GM18520 (cell line): ENCODE measurements at regions not wholly inside any gene's neighbourhood (a gene's known extent, or its start where the extent isn't known, plus 50 kb on each side); places are given as distances from the start of the nearest gene placed in this dataset.

ENCODE experiments used
- ATAC-seq: cut with Tn5 transposase; IDR thresholded peaks from one replicate; pipeline ENCODE4 v1.9.1; 2021; ENCODE audit not compliant: unreplicated experiment

DNA sequence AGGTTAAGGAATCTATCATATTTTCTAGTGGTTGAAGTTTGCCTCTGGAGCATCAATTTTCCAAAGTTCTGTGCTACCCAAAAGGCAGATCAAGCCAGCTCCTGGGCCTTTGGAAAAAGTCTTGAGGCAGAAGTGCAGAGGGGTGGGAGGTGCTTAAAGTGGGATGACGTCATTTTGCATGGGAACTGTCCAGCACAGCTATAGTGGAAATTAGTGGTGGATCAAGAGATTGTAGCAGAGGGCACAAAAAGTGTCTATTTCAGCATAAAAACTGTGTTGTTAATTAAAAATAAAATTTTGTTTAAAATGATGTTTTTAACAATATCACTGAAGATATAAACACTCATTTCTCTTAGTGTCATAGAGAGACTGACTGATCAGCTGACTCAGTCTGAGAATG is 221.9 kb downstream of the LRRN1 start:
- ATAC-seq: no peak

GRCh38 chr3:4029135-4029534 is 229.9 kb downstream of the LRRN1 start:
- no peak for ATAC-seq

GRCh38 chr3:4030624-4031023 is 231.4 kb downstream of the LRRN1 start:
- no peak for ATAC-seq

DNA sequence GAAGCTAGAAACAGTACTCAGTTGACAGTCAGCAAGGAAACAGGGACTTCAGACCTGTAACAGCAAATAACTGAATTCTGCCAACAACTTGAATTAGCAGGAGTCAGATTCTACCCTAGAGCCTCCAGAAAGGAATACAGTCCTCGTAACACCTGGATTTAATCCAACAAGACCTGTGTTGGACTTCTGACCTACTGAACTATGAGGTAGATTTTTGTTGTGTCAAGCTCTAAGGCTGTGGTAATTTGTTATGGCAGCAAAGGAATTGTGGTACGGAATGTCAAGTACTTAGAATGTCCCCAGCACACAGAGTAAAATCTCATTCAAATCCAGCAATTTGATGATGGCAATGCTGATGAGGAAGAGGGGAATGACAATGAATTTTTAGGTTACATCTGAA is 234.1 kb downstream of the LRRN1 start:
- ATAC-seq: no peak

DNA sequence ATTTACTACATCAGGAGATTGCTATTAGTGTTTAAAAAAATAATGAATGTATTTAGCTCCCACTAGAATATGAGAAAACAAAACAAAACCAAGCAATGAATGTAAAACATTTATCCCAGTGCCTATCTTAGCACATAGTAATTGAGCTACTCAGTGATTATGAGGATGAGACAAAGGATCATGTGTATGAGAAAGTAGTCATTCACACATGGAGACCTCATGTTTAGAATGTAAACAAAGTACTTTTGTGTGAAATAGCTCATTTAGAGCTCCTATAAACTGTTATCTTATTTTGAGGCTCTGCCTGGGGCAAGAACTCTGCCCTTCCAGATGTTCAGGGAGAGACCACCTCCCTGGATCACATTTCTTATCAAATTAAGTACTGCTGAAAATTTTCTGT is 236.8 kb downstream of the LRRN1 start:
- no peak for ATAC-seq

- no peak for ATAC-seq
Observed at GRCh38 chr3:4038351-4038750, 239.1 kb downstream of the LRRN1 start.

- ATAC-seq: no peak
Observed at GRCh38 chr3:4042070-4042469, 242.8 kb downstream of the LRRN1 start.

- ATAC-seq: no peak
Observed at GRCh38 chr3:4042869-4043268, 243.6 kb downstream of the LRRN1 start.

- ATAC-seq: no peak
Observed at GRCh38 chr3:4043867-4044575, 244.8 kb downstream of the LRRN1 start.

DNA sequence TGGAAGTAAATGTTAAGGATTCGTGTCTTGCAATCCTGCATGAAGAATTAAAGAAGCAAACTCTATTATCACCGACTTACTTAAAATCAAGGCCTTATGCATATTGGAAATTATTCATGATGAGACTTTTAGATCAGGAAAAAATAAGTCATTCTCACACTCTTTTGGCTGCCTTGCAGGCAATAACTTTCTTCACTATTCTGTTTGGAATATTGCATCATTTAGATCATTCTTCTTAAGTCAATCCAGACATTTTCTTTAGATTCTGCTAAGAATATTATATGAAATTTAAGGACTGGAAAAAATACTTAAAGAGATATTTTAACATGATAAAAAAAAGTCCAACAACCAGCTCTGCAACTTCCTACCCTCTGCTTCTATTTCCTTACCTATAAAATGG is 245.4 kb downstream of the LRRN1 start:
- no peak for ATAC-seq

DNA sequence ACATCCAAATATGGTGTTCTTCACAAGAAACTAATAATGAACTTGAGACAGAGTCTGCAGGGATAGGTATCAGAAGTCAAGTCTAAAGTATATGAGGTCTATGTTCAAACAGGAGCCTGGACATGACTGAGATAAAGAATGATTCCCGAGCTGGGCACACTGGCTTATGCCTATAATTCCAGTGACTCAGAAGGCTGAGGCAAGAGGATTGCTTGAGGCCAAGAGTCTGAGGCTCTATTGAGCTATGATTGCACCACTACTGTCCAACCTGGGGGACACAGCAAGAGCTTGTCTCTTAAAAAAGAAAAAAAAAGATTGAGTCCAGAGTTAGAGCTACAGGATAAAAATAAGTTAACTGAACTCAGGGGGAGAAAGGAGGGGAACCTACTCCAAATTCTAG is 246.5 kb downstream of the LRRN1 start:
- ATAC-seq: no peak

DNA sequence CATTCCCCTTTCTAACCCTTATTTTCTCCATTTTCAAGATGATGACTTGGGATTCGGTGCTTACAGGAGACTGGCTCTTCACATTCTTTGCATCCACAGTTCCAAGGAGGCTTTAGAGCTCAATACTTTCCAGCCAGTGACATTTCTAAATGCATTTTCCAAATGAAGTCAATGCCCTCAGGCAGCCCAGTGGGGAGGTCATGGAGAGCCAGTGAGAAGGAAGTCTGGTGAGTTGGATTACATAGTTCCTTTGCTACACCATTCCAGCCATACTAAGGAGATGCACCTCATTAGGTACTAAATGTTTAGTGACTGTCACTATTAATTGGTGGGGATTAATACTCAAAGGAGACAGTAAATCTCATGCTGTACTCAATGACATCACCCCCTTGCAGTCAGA is 248.1 kb downstream of the LRRN1 start:
- ATAC-seq: no peak

DNA sequence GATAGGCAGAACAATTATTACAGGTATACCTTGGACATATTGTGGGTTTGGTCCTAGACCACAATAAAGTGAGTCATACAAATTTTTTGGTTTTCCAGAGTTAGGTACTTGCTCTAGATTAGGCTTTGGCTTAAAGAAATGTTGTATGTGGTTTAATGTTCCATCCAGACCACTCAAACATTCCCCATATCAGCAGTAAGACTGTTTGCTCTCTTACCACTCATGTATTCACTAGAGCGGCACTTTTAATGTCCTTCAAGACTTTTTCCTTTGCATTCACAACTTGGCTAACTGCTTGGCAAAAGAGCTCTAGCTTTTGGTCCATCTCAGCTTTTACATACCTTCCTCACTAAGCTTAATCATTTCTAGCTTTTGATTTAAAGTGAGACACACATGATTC is 250.5 kb upstream of the SETMAR start:
- ATAC-seq: no peak

DNA sequence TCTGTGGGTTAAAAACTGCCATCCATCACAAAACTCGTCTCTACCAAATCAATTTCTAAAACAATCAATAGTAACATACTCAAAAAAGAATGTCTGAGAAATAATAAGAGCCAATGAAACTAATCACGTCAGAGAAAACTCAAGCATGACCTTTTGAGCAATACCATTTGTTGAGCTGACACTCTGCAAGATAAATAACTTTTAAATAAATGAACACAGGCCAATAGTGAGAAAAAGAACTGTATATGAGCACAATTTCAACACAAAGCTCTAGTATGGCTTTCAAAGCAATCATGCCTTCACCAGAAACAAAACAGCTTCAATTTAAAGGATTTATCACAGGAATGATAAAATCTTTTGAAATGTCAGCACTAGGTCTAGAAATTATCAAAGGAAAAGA is 249.2 kb upstream of the SETMAR start:
- ATAC-seq: no peak

DNA sequence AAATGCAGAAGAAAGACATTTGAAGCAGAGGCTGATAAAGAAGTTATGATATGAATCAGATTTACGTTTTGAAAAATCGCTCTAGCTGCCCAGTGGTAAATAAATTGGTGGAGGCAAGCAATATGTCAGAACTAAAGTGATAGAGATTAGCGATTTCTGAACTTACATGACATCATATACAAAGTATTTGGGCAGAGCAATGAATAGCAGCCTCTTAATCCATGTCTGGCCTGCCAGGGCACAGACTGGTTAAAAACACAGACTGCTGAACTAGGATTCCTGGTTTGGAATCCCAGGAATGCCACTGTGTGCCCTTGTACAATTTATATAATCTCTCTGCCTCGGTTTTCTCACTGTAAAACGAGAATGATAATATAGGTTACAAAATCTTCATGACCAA is 243.1 kb upstream of the SETMAR start:
- no peak for ATAC-seq

- ATAC-seq: no peak
Observed at GRCh38 chr3:4060603-4061002, 242.6 kb upstream of the SETMAR start.

- no peak for ATAC-seq
Observed at GRCh38 chr3:4061195-4061594, 242.0 kb upstream of the SETMAR start.

- ATAC-seq: no peak
Observed at GRCh38 chr3:4061783-4062360, 241.3 kb upstream of the SETMAR start.

GRCh38 chr3:4062621-4063020 is 240.5 kb upstream of the SETMAR start:
- ATAC-seq: no peak

DNA sequence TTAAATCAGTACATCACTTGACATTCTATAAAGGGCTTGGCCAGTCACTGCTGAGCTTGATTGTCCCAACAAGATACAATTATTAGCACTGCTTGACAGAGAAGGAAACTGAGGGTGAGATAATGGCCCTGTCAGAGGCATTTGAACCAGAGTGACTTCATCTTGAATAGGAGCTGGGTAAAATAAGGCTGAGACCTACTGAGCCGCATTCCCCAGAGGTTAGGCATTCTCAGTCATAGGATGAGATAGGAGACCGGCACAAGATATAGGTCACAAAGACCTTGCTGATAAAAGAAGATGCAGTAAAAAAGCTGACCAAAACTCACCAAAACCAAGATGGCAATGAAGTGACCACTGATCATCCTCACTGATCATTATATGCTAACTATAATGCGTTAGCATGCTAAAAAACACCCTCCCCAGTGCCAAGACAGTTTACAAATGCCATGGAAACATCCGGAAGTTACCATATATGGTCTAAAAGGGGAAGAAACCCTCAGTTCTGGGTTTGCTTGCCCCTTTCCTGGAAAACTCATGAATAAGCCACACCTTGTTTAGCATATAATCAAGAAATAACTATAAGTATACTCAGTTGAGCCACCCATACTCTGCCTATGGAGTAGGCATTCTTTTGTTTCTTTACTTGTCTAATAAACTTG is 239.1 kb upstream of the SETMAR start:
- no peak for ATAC-seq

- no peak for ATAC-seq
Observed at GRCh38 chr3:4065085-4065484, 238.1 kb upstream of the SETMAR start.

DNA sequence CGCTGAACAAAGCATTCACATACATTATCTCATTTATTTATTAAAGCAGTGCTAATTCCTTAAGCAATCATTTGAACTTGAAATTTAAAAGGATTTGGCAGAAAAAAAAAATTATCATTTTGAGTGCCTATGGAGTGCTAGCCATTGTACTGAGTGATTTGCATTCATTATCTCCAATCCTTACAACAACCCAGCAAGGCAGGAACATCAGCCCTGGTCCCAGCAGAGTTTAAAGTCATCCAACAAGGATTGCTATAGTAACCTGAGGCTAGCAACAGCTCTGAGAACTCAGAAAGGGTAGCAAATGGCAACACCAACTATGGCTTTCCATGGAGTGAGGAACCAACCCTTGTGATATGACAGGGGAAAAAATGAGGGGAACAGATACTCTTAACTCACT is 237.6 kb upstream of the SETMAR start:
- no peak for ATAC-seq

DNA sequence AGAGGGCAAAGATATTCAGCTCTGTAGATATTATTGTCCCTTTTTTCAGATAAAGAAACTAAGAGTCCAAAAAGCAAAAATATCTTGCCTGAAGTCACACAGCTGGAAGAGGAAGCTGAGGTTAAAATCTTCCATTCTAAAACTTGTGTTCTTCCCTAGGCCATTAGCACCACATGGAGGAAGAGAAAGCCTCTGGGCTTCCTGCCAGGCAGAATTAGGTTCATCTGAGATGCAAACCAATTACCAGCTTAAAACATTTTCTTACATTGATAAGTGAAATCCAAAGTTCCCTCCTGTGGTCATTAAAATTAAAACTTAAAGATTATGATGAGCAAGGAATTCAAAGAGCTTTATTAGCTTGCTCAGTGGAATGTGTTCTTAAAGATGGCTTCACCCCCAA is 235.3 kb upstream of the SETMAR start:
- ATAC-seq: no peak
